HepG2 (cell line): ENCODE measurements at regions not wholly inside any gene's neighbourhood (a gene's known extent, or its start where the extent isn't known, plus 50 kb on each side); places are given as distances from the start of the nearest gene placed in this dataset.

ENCODE experiments used
- ATAC-seq: fragments of 200-7000 bp; cut with Tn5 transposase; 3 replicates; pipeline ENCODE4 v1.9.1; 2020; ENCODE audit warnings: mild to moderate bottlenecking, moderate library complexity
- BruUV-seq: library from RNA; stranded (reverse); fragments of 400-500 nt; replicated peaks from 2 replicates; lab custom pipeline; 2021; lab: Mats Ljungman, UMichigan
- CTCF ChIA-PET: fragments of 300-600 bp; formaldehyde crosslinking; extraction: SDS; loops from one replicate; lab custom pipeline; 2021; ENCODE audit warnings: low total read pairs, inconsistent platforms, low intra/inter-chr PET ratio; lab: Yijun Ruan, JAX
- POLR2A ChIA-PET: fragments of 350-600 bp; sonication (Branson Sonifier 250); formaldehyde crosslinking; loops from one replicate; lab custom pipeline; 2020; ENCODE audit warnings: antibody characterized with exemption, inconsistent platforms; lab: Yijun Ruan, JAX
- DNase-seq: peaks from one replicate; pipeline ENCODE4 v3.0.0-alpha.2; 2015; ENCODE audit warnings: low spot score
- FAIRE-seq: peaks from 3 replicates; lab custom pipeline; 2011; peaks lifted over from hg19 to GRCh38; lab: Jason Lieb, UNC
- H2AFZ ChIP-seq: one replicate; pipeline ENCODE4 v1.6.1; 2011; ENCODE audit warnings: low read length, inconsistent platforms
- H3K27ac ChIP-seq: fragments of 300-600 bp; 3 replicates; pipeline ENCODE4 v1.8.0; 2011; ENCODE audit warnings: mixed run types, mild to moderate bottlenecking, mixed read lengths, low read length, inconsistent platforms; ENCODE audit not compliant: insufficient read depth; ENCODE audit errors: extremely low read length
- H3K27me3 ChIP-seq, 2 experiments: fragments of 200-600 bp in 1 of 2; 2 replicates in 1 of 2; 3 replicates in 1 of 2; pipeline versions ENCODE4 v1.6.0 to v1.8.0; 2011; ENCODE audit warnings: low read length in 2 of 2, mild to moderate bottlenecking in 2 of 2, moderate library complexity in 2 of 2, inconsistent platforms in 1 of 2; ENCODE audit not compliant: insufficient read depth in 2 of 2, control insufficient read depth in 1 of 2
- H3K36me3 ChIP-seq, 2 experiments: fragments of 200-600 bp in 1 of 2; replicated peaks in 1 of 2; 2 replicates in 1 of 2; 3 replicates in 1 of 2; pipeline versions ENCODE4 v1.5.1 to v1.8.0; 2011; ENCODE audit warnings: low read length in 2 of 2, inconsistent platforms in 1 of 2; ENCODE audit not compliant: insufficient read depth in 2 of 2, control insufficient read depth in 1 of 2
- H3K4me1 ChIP-seq: 2 replicates; pipeline ENCODE4 v1.5.1; 2012; ENCODE audit warnings: low read length, inconsistent platforms; ENCODE audit not compliant: insufficient read depth
- H3K4me2 ChIP-seq: 2 replicates; pipeline ENCODE4 v1.6.0; 2011; ENCODE audit warnings: low read depth, low read length, inconsistent platforms
- H3K4me3 ChIP-seq, 3 experiments: fragments of 200-600 bp in 1 of 3; sonication (generic), shearing (Covaris generic) in 1 of 3; replicated peaks in 1 of 3; 2 replicates each; pipeline ENCODE4 v1.5.1; 2011 to 2016; ENCODE audit warnings: low read length in 3 of 3, inconsistent platforms in 2 of 3, low read depth in 2 of 3, mild to moderate bottlenecking in 2 of 3, control low read depth in 1 of 3, mixed read lengths in 1 of 3; ENCODE audit not compliant: insufficient read depth in 1 of 3
- H3K79me2 ChIP-seq: one replicate; pipeline ENCODE4 v1.6.1; 2011; ENCODE audit warnings: low read length, inconsistent platforms; ENCODE audit not compliant: insufficient read depth
- H3K9ac ChIP-seq: 2 replicates; pipeline ENCODE4 v1.6.0; 2011; ENCODE audit warnings: mild to moderate bottlenecking, low read depth, low read length, inconsistent platforms; ENCODE audit not compliant: insufficient read depth
- H3K9me3 ChIP-seq: 2 replicates; pipeline ENCODE4 v1.5.1; 2012; ENCODE audit warnings: mild to moderate bottlenecking, low read length
- H4K20me1 ChIP-seq: 2 replicates; pipeline ENCODE4 v1.6.0; 2011; ENCODE audit warnings: inconsistent platforms, mild to moderate bottlenecking, low read length, moderate library complexity; ENCODE audit not compliant: insufficient read depth
- CBFB ChIP-seq: sonication (generic); formaldehyde crosslinking; IDR thresholded peaks from 2 replicates; pipeline ENCODE4 v1.4.0; 2020; ENCODE audit warnings: missing genetic modification reagents
- FOXA3 ChIP-seq: IDR thresholded peaks from 2 replicates; pipeline ENCODE4 v1.6.1; 2016; ENCODE audit warnings: missing genetic modification reagents, missing compliant biosample characterization
- GABPB1 ChIP-seq: IDR thresholded peaks from 2 replicates; pipeline ENCODE4 v1.6.1; 2016; ENCODE audit warnings: mild to moderate bottlenecking, missing genetic modification reagents, moderate library complexity, missing compliant biosample characterization
- NPAS2 ChIP-seq: sonication (generic); formaldehyde crosslinking; IDR thresholded peaks from 2 replicates; pipeline ENCODE4 v1.8.0; 2022; ENCODE audit warnings: mild to moderate bottlenecking, missing genetic modification reagents, borderline replicate concordance
- PHF21A ChIP-seq: sonication (generic); formaldehyde crosslinking; IDR thresholded peaks from 2 replicates; pipeline ENCODE4 v1.5.0; 2020; ENCODE audit warnings: mild to moderate bottlenecking, missing genetic modification reagents
- SIX4 ChIP-seq: sonication (generic); formaldehyde crosslinking; IDR thresholded peaks from 2 replicates; pipeline ENCODE4 v1.4.0; 2020; ENCODE audit warnings: missing genetic modification reagents
- SRF ChIP-seq: IDR thresholded peaks from 2 replicates; pipeline ENCODE4 v1.6.1; 2011; ENCODE audit warnings: mild to moderate bottlenecking, low read depth, low read length, moderate library complexity
- TMF1 ChIP-seq: sonication (generic); formaldehyde crosslinking; IDR thresholded peaks from 2 replicates; pipeline ENCODE4 v1.8.1; 2022; ENCODE audit warnings: low read depth, missing genetic modification reagents
- ZBTB20 ChIP-seq: sonication (generic); formaldehyde crosslinking; IDR thresholded peaks from 2 replicates; pipeline ENCODE4 v1.8.1; 2023; ENCODE audit warnings: missing genetic modification reagents, low read depth, mild to moderate bottlenecking, borderline replicate concordance
- ZBTB21 ChIP-seq: sonication (generic); formaldehyde crosslinking; IDR thresholded peaks from 2 replicates; pipeline ENCODE4 v1.4.0; 2020; ENCODE audit warnings: missing genetic modification reagents
- ZNF101 ChIP-seq: sonication (generic); formaldehyde crosslinking; IDR thresholded peaks from 2 replicates; pipeline ENCODE4 v1.4.0; 2020; ENCODE audit warnings: mild to moderate bottlenecking, low read depth, missing genetic modification reagents, borderline replicate concordance
- ZSCAN21 ChIP-seq: sonication (generic); formaldehyde crosslinking; IDR thresholded peaks from 2 replicates; pipeline ENCODE4 v1.8.0; 2022; ENCODE audit warnings: mild to moderate bottlenecking, missing genetic modification reagents, moderate library complexity, borderline replicate concordance
- WGBS: methylation state at CpG from one replicate; pipeline ENCODE4 v1.1.6; 2017; ENCODE audit warnings: low lambda C conversion rate; 5-methylcytosine and 5-hydroxymethylcytosine counted together
- in situ Hi-C: cut with HindIII; loops from 2 replicates; pipeline ENCODE4 v1.10.0; 2017; ENCODE audit warnings: low pct_unique_long_range_greater_than_20kb; ENCODE audit not compliant: extremely low pct_ligation_motif_present
- intact Hi-C: fragments of 100-400 bp; cut with micrococcal nuclease; formaldehyde crosslinking; loops from one replicate; pipeline ENCODE4 v1.10.0; 2022; ENCODE audit not compliant: unreplicated experiment
- TF ChIP-seq, protein P1 (sequence below): sonication (generic); formaldehyde crosslinking; IDR thresholded peaks from 2 replicates; pipeline ENCODE4 v1.4.0; 2020; ENCODE audit warnings: missing genetic modification reagents

DNA sequence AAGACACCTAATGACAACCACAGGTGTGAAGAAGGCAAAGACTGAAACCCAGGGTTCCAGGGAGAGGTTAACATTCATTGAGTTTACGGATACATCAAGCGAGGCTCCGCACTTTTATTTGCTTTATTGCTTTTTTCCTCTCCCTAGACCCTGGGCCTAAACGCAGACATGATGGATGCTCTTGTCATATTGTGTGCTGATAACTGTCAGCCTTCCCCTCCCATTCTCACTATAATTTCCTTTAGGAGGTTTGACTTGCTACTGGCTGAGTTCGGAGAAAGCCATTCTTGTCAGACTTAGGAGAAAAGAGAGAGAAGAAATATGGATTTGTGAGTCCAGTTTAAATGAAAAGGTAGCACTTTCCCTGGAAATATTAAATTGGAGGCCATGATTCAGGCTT, 471.6 kb downstream of the DNAH5 start:
- Histone ChIP-seq H3K9ac (no peak overlapping the region), H2AFZ (no peak overlapping the region), H3K36me3 (no peaks in the 10 kb centered on the region), H3K4me2 (no peak overlapping the region), H4K20me1 (no peaks in the 10 kb centered on the region), H3K79me2 (no peaks in the 10 kb centered on the region), H3K27me3 (no peaks in the 10 kb centered on the region), H3K27ac (no peak overlapping the region), H3K4me1 (no peaks in the 10 kb centered on the region), H3K9me3 (peaks cover 9% of the 10 kb centered on the region; the same call in 1 of the 2 replicates), H3K4me3 (no peak overlapping the region)
- CTCF ChIA-PET = no interaction called here
- in situ Hi-C loops = no loop called here
- TF ChIP-seq TMF1 (CRISPR knock-in tag) (no peak), ZNF101 (CRISPR knock-in tag) (no peak), SRF (no peak), GABPB1 (CRISPR knock-in tag) (no peak)
- TF ChIP-seq, protein P1, sequence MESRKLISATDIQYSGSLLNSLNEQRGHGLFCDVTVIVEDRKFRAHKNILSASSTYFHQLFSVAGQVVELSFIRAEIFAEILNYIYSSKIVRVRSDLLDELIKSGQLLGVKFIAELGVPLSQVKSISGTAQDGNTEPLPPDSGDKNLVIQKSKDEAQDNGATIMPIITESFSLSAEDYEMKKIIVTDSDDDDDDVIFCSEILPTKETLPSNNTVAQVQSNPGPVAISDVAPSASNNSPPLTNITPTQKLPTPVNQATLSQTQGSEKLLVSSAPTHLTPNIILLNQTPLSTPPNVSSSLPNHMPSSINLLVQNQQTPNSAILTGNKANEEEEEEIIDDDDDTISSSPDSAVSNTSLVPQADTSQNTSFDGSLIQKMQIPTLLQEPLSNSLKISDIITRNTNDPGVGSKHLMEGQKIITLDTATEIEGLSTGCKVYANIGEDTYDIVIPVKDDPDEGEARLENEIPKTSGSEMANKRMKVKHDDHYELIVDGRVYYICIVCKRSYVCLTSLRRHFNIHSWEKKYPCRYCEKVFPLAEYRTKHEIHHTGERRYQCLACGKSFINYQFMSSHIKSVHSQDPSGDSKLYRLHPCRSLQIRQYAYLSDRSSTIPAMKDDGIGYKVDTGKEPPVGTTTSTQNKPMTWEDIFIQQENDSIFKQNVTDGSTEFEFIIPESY (CRISPR knock-in tag) = no peak
- no TSS peak for BruUV-seq
- whole genome bisulfite sequencing = 3% methylated on average over 5 of the region's 5 CpGs
- ATAC-seq (no peak), DNase-seq (no peak), FAIRE-seq (no peak)
- intact Hi-C loops = no loop called here
- POLR2A ChIA-PET = no interaction called here

DNA sequence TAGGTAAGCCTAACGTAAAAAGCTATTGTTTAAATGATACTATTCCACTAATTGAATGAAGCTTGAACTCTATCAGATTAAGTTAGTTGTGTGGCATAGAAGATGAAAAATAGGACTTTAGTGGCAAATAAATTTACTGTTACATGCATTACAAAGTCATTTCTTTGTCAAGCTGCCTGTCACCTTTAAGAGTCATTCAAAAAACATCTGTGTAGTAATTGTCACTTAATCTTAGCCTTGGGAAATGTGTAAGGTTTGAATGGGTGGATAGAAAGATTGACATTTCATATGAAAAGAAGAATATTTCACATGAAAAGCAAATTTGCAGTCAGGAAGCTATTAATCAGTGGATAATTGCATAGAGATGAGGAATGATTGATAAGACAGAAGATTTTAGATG, 473.5 kb downstream of the DNAH5 start:
- H3K27ac ChIP-seq = no peak overlapping the region
- H2AFZ ChIP-seq = no peak overlapping the region
- no peak overlapping the region for H3K9ac ChIP-seq
- POLR2A ChIA-PET = no interaction called here
- CTCF ChIA-PET = no interaction called here
- peaks cover 9% of the 10 kb centered on the region for H3K9me3 ChIP-seq
- no peaks in the 10 kb centered on the region for H3K79me2 ChIP-seq
- H3K4me3 ChIP-seq = no peak overlapping the region
- no peak overlapping the region for H3K4me2 ChIP-seq
- no peaks in the 10 kb centered on the region for H3K36me3 ChIP-seq
- 0% methylated on average over 1 of the region's 1 CpG for WGBS
- H4K20me1 ChIP-seq = no peaks in the 10 kb centered on the region
- TF ChIP-seq SIX4 (CRISPR knock-in tag) (no peak), NPAS2 (CRISPR knock-in tag) (no peak), CBFB (CRISPR knock-in tag) (no peak), ZSCAN21 (CRISPR knock-in tag) (no peak), PHF21A (CRISPR knock-in tag) (no peak), FOXA3 (CRISPR knock-in tag) (no peak), ZBTB21 (no peak), ZBTB20 (CRISPR knock-in tag) (no peak)
- TF ChIP-seq, all 625 proteins: peak for 0
- intact Hi-C loops = no loop called here
- BruUV-seq = no TSS peak
- in situ Hi-C loops = no loop called here
- Histone ChIP-seq H3K27me3 (no peaks in the 10 kb centered on the region), H3K4me1 (no peaks in the 10 kb centered on the region)
- no peak for ATAC-seq
- no peak for DNase-seq
- FAIRE-seq = no peak
